SK-N-SH (cell line): ENCODE measurements at regions not wholly inside any gene's neighbourhood (a gene's known extent, or its start where the extent isn't known, plus 50 kb on each side); places are given as distances from the start of the nearest gene placed in this dataset.

Source experiments
- CTCF ChIA-PET: fragments of 300-600, 350-600 bp; formaldehyde crosslinking; extraction: SDS; loops from one replicate; lab custom pipeline; 2021; lab: Yijun Ruan, JAX
- POLR2A ChIA-PET: fragments of 350-600 bp; sonication (Branson Sonifier 250); formaldehyde crosslinking; extraction: SDS; loops from one replicate; lab custom pipeline; 2020; ENCODE audit warnings: antibody characterized with exemption, inconsistent platforms; lab: Yijun Ruan, JAX
- DNase-seq: peaks from one replicate; pipeline ENCODE4 v3.0.0; 2012
- H2AFZ ChIP-seq: fragments of 200-600 bp; sonication (generic); 2 replicates; pipeline ENCODE4 v1.8.1; 2016; ENCODE audit warnings: antibody characterized with exemption, mild to moderate bottlenecking, low read depth
- H3F3A ChIP-seq: fragments of 200-600 bp; sonication (generic); replicated peaks from 2 replicates; pipeline ENCODE3; 2016; ENCODE audit warnings: antibody characterized with exemption, mild to moderate bottlenecking; ENCODE audit not compliant: insufficient read depth
- H3K27ac ChIP-seq, 2 experiments: fragments of 200-500 bp in 1 of 2; fragments of 200-600 bp in 1 of 2; sonication (Bioruptor generic) in 1 of 2; sonication (generic), shearing (Covaris generic) in 1 of 2; 2 replicates each; pipeline versions ENCODE4 v1.5.1 to v1.6.1; 2014 to 2016; ENCODE audit warnings: low read depth in 2 of 2, inconsistent platforms in 1 of 2, low read length in 1 of 2, mild to moderate bottlenecking in 1 of 2, mixed read lengths in 1 of 2
- H3K27me3 ChIP-seq: fragments of 200-600 bp; sonication (generic), shearing (Covaris generic); 2 replicates; pipeline ENCODE4 v1.6.1; 2016; ENCODE audit warnings: mixed run types; ENCODE audit not compliant: insufficient read depth
- H3K36me3 ChIP-seq, 2 experiments: fragments of 200-500 bp in 1 of 2; fragments of 200-600 bp in 1 of 2; sonication (Bioruptor generic) in 1 of 2; sonication (generic) in 1 of 2; replicated peaks in 1 of 2; 2 replicates each; pipeline versions ENCODE3 to v1.5.1; 2014 to 2016; ENCODE audit warnings: low read length in 1 of 2, mild to moderate bottlenecking in 1 of 2; ENCODE audit not compliant: insufficient read depth in 2 of 2, control insufficient read depth in 1 of 2
- H3K4me1 ChIP-seq, 2 experiments: fragments of 200-500 bp in 1 of 2; fragments of 200-600 bp in 1 of 2; sonication (Bioruptor generic) in 1 of 2; sonication (generic), shearing (Covaris generic) in 1 of 2; 2 replicates each; pipeline versions ENCODE4 v1.5.1 to v1.6.1; 2014 to 2016; ENCODE audit warnings: low read depth in 1 of 2, low read length in 1 of 2, mixed run types in 1 of 2; ENCODE audit not compliant: insufficient read depth in 2 of 2, control insufficient read depth in 1 of 2
- H3K4me2 ChIP-seq: fragments of 200-600 bp; sonication (generic), shearing (Covaris generic); 2 replicates; pipeline ENCODE4 v1.6.1; 2017; ENCODE audit warnings: mixed run types
- H3K4me3 ChIP-seq, 2 experiments: fragments of 200-500 bp in 1 of 2; fragments of 200-600 bp in 1 of 2; sonication (Bioruptor generic) in 1 of 2; sonication (generic), shearing (Covaris generic) in 1 of 2; 2 replicates each; pipeline versions ENCODE4 v1.5.1 to v1.8.1; 2014 to 2016; ENCODE audit warnings: low read depth in 2 of 2, inconsistent platforms in 1 of 2, low read length in 1 of 2, mild to moderate bottlenecking in 1 of 2, mixed read lengths in 1 of 2, moderate library complexity in 1 of 2
- H3K79me2 ChIP-seq: fragments of 200-600 bp; sonication (generic); 2 replicates; pipeline ENCODE4 v1.8.1; 2017; ENCODE audit warnings: mild to moderate bottlenecking; ENCODE audit not compliant: insufficient read depth
- H3K9ac ChIP-seq: fragments of 200-600 bp; sonication (generic); 2 replicates; pipeline ENCODE4 v1.6.1; 2017; ENCODE audit warnings: mixed run types
- H3K9me2 ChIP-seq: fragments of 200-600 bp; sonication (generic); 2 replicates; pipeline ENCODE4 v1.6.1; 2017; ENCODE audit warnings: mixed run types
- H3K9me3 ChIP-seq: fragments of 200-600 bp; sonication (generic); 2 replicates; pipeline ENCODE4 v1.6.1; 2017; ENCODE audit warnings: mixed run types, mild to moderate bottlenecking, moderate library complexity
- H4K20me1 ChIP-seq: fragments of 200-600 bp; sonication (generic); 2 replicates; pipeline ENCODE4 v1.6.1; 2017; ENCODE audit warnings: mild to moderate bottlenecking, mixed run types; ENCODE audit not compliant: insufficient read depth
- CHD2 ChIP-seq: fragments of 150-350 bp; IDR thresholded peaks from 2 replicates; pipeline ENCODE4 v1.6.1; 2018; ENCODE audit warnings: low read length; ENCODE audit not compliant: partially characterized antibody
- EZH2phosphoT487 ChIP-seq: fragments of 200-600 bp; sonication (generic); IDR thresholded peaks from 2 replicates; pipeline ENCODE4 v1.6.1; 2017; ENCODE audit warnings: low read depth, mixed run types, mild to moderate bottlenecking, antibody characterized with exemption, moderate library complexity, borderline replicate concordance
- FOXJ3 ChIP-seq: sonication (generic); formaldehyde crosslinking; IDR thresholded peaks from 2 replicates; pipeline ENCODE4 v1.5.1; 2020; ENCODE audit warnings: mild to moderate bottlenecking, missing genetic modification reagents
- GABPA ChIP-seq: IDR thresholded peaks from 2 replicates; pipeline ENCODE4 v1.4.0; 2012; ENCODE audit warnings: low read depth, mild to moderate bottlenecking
- NFIC ChIP-seq: IDR thresholded peaks from 2 replicates; pipeline ENCODE4 v1.4.0; 2012; ENCODE audit warnings: borderline replicate concordance
- NRF1 ChIP-seq: IDR thresholded peaks from 2 replicates; pipeline ENCODE4 v1.6.1; 2012; ENCODE audit warnings: low read depth, mild to moderate bottlenecking, low read length
- POLR2AphosphoS5 ChIP-seq: IDR thresholded peaks from 2 replicates; pipeline ENCODE4 v1.6.1; 2012; ENCODE audit warnings: low read depth, low read length
- RAD21 ChIP-seq: IDR thresholded peaks from 2 replicates; pipeline ENCODE4 v1.6.1; 2012; ENCODE audit warnings: mild to moderate bottlenecking, low read length
- RFX5 ChIP-seq: IDR thresholded peaks from 2 replicates; pipeline ENCODE4 v1.6.1; 2012; ENCODE audit warnings: mild to moderate bottlenecking, improper control_type of control experiment, low read length
- SMC3 ChIP-seq: IDR thresholded peaks from 2 replicates; pipeline ENCODE4 v1.6.1; 2012; ENCODE audit warnings: low read depth, low read length, improper control_type of control experiment
- TAF1 ChIP-seq: IDR thresholded peaks from 2 replicates; pipeline ENCODE4 v1.6.1; 2012; ENCODE audit warnings: low read depth, mild to moderate bottlenecking, low read length, moderate library complexity, borderline replicate concordance
- TEAD4 ChIP-seq: IDR thresholded peaks from 2 replicates; pipeline ENCODE4 v1.4.0; 2012; ENCODE audit warnings: mild to moderate bottlenecking, borderline replicate concordance; ENCODE audit not compliant: insufficient read depth
- WGBS: methylation state at CpG from one replicate; pipeline ENCODE4 v1.1.6; 2017; ENCODE audit warnings: low lambda C conversion rate; 5-methylcytosine and 5-hydroxymethylcytosine counted together
- TF ChIP-seq, protein P1 (sequence below): fragments of 200-600 bp; sonication (generic); IDR thresholded peaks from 2 replicates; pipeline ENCODE4 v1.6.1; 2017; ENCODE audit warnings: antibody characterized with exemption, mild to moderate bottlenecking, moderate library complexity
- TF ChIP-seq, protein P2 (sequence below): IDR thresholded peaks from 2 replicates; pipeline ENCODE4 v1.4.0; 2012; ENCODE audit warnings: low read depth, borderline replicate concordance
- TF ChIP-seq, protein P3 (sequence below): IDR thresholded peaks from 2 replicates; pipeline ENCODE4 v1.4.0; 2012; ENCODE audit warnings: low read depth, borderline replicate concordance
- TF ChIP-seq, protein P4 (sequence below): fragments of 150-350 bp; IDR thresholded peaks from 2 replicates; pipeline ENCODE4 v1.6.1; 2017; ENCODE audit warnings: antibody characterized with exemption, low read length, low read depth, borderline replicate concordance

DNA sequence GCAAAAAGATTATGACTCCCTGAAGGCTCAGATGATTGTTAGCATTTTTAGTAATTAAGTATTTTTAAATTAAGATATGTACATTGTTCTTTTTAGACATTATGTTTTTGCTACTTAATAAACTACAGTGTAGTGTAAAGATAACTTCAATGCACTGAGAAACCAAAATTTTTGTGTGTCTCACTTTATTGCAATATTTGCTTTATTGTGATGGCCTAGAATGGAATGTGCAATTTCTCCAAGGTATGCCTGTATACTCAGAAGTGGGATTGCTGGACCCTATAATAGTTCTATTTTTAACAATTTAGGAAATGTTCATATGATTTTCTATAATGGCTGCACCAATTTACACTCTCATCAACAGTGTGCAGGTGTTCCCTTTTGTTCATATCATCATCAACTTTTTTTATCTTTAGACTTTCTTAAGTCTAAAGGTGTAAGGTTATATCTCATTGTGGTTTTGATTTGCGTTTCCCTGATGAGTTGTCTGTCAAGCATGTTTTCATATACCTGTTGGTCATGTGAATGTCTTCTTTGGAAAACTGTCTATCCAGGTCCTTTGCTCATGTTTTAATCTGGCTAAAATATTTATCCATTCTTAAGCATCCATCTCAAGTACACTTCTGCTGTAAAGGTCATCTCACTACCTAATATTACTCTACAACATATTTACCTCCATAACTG, 1323.5 kb upstream of the LRRTM3 start (continued):
- TF ChIP-seq, protein P1, sequence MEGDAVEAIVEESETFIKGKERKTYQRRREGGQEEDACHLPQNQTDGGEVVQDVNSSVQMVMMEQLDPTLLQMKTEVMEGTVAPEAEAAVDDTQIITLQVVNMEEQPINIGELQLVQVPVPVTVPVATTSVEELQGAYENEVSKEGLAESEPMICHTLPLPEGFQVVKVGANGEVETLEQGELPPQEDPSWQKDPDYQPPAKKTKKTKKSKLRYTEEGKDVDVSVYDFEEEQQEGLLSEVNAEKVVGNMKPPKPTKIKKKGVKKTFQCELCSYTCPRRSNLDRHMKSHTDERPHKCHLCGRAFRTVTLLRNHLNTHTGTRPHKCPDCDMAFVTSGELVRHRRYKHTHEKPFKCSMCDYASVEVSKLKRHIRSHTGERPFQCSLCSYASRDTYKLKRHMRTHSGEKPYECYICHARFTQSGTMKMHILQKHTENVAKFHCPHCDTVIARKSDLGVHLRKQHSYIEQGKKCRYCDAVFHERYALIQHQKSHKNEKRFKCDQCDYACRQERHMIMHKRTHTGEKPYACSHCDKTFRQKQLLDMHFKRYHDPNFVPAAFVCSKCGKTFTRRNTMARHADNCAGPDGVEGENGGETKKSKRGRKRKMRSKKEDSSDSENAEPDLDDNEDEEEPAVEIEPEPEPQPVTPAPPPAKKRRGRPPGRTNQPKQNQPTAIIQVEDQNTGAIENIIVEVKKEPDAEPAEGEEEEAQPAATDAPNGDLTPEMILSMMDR, result no peak
- TF ChIP-seq EZH2phosphoT487 (no peak), RFX5 (no peak)

DNA sequence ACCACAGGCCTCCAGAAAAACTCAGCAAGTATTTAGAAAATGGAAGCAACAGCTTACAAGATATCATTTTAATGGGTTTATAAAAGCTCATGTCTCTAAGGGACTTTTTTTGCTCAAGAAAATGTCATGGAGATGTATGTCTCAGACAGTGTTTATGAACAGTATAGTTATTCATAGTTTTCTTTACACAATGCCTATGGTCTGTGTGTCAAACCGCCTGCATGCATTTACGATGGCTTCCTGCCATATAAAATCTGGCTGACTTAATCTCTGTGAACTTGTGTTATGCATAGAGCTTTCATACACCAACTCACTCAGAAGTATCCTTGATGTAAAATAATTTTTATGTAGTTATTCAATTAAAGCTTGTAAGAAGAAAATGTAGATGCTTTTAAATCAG, 1314.2 kb upstream of the LRRTM3 start:
- CTCF ChIA-PET, result no interaction called here
- Histone ChIP-seq H3F3A (no peaks in the 10 kb centered on the region), H4K20me1 (no peaks in the 10 kb centered on the region), H3K9me2 (no peaks in the 10 kb centered on the region), H3K27ac (no peak overlapping the region), H3K9ac (no peak overlapping the region), H3K4me2 (no peak overlapping the region), H3K27me3 (no peaks in the 10 kb centered on the region), H3K4me3 (no peak overlapping the region), H3K79me2 (no peaks in the 10 kb centered on the region), H3K4me1 (no peaks in the 10 kb centered on the region), H2AFZ (no peak overlapping the region), H3K9me3 (no peaks in the 10 kb centered on the region), H3K36me3 (peaks cover 12 to 13% of the 10 kb centered on the region in 2 experiments)
- no peak for DNase-seq
- WGBS, result 97% methylated on average over 2 of the region's 2 CpGs
- POLR2A ChIA-PET, result no interaction called here
- TF ChIP-seq TAF1, result no peak
- TF ChIP-seq EZH2phosphoT487, result no peak
- TF ChIP-seq, protein P2, sequence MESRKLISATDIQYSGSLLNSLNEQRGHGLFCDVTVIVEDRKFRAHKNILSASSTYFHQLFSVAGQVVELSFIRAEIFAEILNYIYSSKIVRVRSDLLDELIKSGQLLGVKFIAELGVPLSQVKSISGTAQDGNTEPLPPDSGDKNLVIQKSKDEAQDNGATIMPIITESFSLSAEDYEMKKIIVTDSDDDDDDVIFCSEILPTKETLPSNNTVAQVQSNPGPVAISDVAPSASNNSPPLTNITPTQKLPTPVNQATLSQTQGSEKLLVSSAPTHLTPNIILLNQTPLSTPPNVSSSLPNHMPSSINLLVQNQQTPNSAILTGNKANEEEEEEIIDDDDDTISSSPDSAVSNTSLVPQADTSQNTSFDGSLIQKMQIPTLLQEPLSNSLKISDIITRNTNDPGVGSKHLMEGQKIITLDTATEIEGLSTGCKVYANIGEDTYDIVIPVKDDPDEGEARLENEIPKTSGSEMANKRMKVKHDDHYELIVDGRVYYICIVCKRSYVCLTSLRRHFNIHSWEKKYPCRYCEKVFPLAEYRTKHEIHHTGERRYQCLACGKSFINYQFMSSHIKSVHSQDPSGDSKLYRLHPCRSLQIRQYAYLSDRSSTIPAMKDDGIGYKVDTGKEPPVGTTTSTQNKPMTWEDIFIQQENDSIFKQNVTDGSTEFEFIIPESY, result no peak
- no peak for TF ChIP-seq SMC3
- no peak for TF ChIP-seq NRF1
- TF ChIP-seq RAD21, result no peak
- TF ChIP-seq FOXJ3 (CRISPR knock-in tag), result no peak

DNA sequence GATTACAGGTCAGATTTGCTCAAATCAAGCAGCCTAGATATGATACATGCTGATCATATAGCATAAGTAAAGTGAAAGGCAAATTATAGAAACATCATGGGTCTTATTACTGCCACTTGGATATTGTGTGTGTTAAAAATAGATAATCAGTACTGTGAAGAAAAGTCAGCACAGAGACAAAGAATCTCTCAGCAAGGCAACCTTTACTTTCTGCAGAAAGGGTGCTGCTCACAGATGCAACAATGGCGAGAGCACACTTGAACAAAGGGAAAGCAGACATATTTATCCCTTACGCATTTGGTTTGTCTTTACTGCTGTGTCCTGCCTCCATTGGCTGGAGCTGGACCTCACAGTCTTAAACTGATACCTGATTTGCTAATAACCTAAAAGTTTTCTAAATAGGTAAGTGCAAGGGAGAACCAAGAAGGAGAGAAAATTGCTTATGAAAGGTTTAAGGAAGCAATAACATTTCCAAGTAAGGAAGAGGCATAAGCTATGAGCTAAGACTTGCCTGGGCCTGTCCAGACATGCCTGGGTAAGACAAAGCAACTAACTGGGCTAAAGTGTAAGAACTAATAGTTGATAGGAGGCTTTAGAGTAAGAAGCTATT, 1310.8 kb upstream of the LRRTM3 start:
- no peaks in the 10 kb centered on the region for H3K79me2 ChIP-seq
- no peaks in the 10 kb centered on the region for H3K9me2 ChIP-seq
- H3K27ac ChIP-seq, result no peak overlapping the region
- no peak overlapping the region for H3K4me2 ChIP-seq
- H3K4me1 ChIP-seq, result no peaks in the 10 kb centered on the region
- no peak for DNase-seq
- H2AFZ ChIP-seq, result no peak overlapping the region
- H3K27me3 ChIP-seq, result no peaks in the 10 kb centered on the region
- H4K20me1 ChIP-seq, result no peaks in the 10 kb centered on the region
- H3F3A ChIP-seq, result peaks cover 2% of the 10 kb centered on the region
- WGBS, result 96% methylated on average over 2 of the region's 2 CpGs
- H3K9ac ChIP-seq, result no peak overlapping the region
- ChIA-PET CTCF (no interaction called here), POLR2A (no interaction called here)
- no peak overlapping the region for H3K4me3 ChIP-seq
- H3K9me3 ChIP-seq, result no peaks in the 10 kb centered on the region
- H3K36me3 ChIP-seq, result peaks cover 12 to 16% of the 10 kb centered on the region in 2 experiments
- TF ChIP-seq GABPA (no peak), TEAD4 (no peak), NFIC (no peak), EZH2phosphoT487 (no peak), CHD2 (no peak), RAD21 (no peak), NRF1 (no peak), SMC3 (no peak), POLR2AphosphoS5 (no peak)
- TF ChIP-seq, protein P1, result no peak
- TF ChIP-seq, protein P3, sequence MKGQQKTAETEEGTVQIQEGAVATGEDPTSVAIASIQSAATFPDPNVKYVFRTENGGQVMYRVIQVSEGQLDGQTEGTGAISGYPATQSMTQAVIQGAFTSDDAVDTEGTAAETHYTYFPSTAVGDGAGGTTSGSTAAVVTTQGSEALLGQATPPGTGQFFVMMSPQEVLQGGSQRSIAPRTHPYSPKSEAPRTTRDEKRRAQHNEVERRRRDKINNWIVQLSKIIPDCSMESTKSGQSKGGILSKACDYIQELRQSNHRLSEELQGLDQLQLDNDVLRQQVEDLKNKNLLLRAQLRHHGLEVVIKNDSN, result no peak
- TF ChIP-seq, protein P4, sequence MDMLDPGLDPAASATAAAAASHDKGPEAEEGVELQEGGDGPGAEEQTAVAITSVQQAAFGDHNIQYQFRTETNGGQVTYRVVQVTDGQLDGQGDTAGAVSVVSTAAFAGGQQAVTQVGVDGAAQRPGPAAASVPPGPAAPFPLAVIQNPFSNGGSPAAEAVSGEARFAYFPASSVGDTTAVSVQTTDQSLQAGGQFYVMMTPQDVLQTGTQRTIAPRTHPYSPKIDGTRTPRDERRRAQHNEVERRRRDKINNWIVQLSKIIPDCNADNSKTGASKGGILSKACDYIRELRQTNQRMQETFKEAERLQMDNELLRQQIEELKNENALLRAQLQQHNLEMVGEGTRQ, result no peak
